Nephron progenitor cell (in vitro differentiated cells): ENCODE measurements at regions not wholly inside any gene's neighbourhood (a gene's known extent, or its start where the extent isn't known, plus 50 kb on each side); places are given as distances from the start of the nearest gene placed in this dataset.

Source experiments
- DNase-seq: peaks from one replicate; pipeline ENCODE4 v3.0.0; 2021
- H3K27ac Mint-ChIP-seq: 2 replicates; pipeline ENCODE4 v1.8.0; 2021; ENCODE audit warnings: mild to moderate bottlenecking, moderate library complexity, mixed read lengths
- H3K27me3 Mint-ChIP-seq: 2 replicates; pipeline ENCODE4 v1.8.0; 2021; ENCODE audit warnings: mild to moderate bottlenecking, low read depth, mixed read lengths; ENCODE audit not compliant: poor library complexity
- H3K36me3 Mint-ChIP-seq: 2 replicates; pipeline ENCODE4 v1.8.0; 2021; ENCODE audit warnings: low read depth, mixed read lengths
- H3K4me1 Mint-ChIP-seq: 2 replicates; pipeline ENCODE4 v1.8.0; 2021; ENCODE audit warnings: mixed read lengths
- H3K4me3 Mint-ChIP-seq: 2 replicates; pipeline ENCODE4 v1.8.0; 2021; ENCODE audit warnings: mild to moderate bottlenecking, moderate library complexity, mixed read lengths
- H3K9me3 Mint-ChIP-seq: 2 replicates; pipeline ENCODE4 v1.8.0; 2021; ENCODE audit warnings: mild to moderate bottlenecking, moderate library complexity, mixed read lengths
- CTCF ChIP-seq: fragments of 200-600 bp; sonication (generic); IDR thresholded peaks from 2 replicates; pipeline ENCODE4 v1.5.0; 2021; ENCODE audit warnings: antibody characterized with exemption

- Mint-ChIP-seq H3K36me3 (no peaks in the 10 kb centered on the region), H3K9me3 (no peaks in the 10 kb centered on the region), H3K27ac (no peak overlapping the region), H3K4me1 (no peaks in the 10 kb centered on the region), H3K4me3 (no peak overlapping the region), H3K27me3 (no peaks in the 10 kb centered on the region)
- no peak for TF ChIP-seq CTCF
- no peak for DNase-seq
Observed at GRCh38 chr1:242703467-242703866, 179.0 kb upstream of the PLD5 start.

- no peak for TF ChIP-seq CTCF
- no peaks in the 10 kb centered on the region for H3K36me3 Mint-ChIP-seq
- peaks cover 7% of the 10 kb centered on the region for H3K9me3 Mint-ChIP-seq
- H3K27ac Mint-ChIP-seq, result no peak overlapping the region
- peaks cover 7% of the 10 kb centered on the region for H3K27me3 Mint-ChIP-seq
- no peak for DNase-seq
- H3K4me1 Mint-ChIP-seq, result no peaks in the 10 kb centered on the region
- no peak overlapping the region for H3K4me3 Mint-ChIP-seq
Observed at GRCh38 chr1:242692988-242693387, 168.5 kb upstream of the PLD5 start.

GRCh38 chr1:242691610-242691945, 167.1 kb upstream of the PLD5 start:
- peaks cover 11% of the 10 kb centered on the region for H3K9me3 Mint-ChIP-seq
- H3K27ac Mint-ChIP-seq, result no peak overlapping the region
- DNase-seq, result no peak
- H3K36me3 Mint-ChIP-seq, result no peaks in the 10 kb centered on the region
- H3K27me3 Mint-ChIP-seq, result peaks cover 7% of the 10 kb centered on the region
- H3K4me3 Mint-ChIP-seq, result no peak overlapping the region
- TF ChIP-seq CTCF, result no peak
- no peaks in the 10 kb centered on the region for H3K4me1 Mint-ChIP-seq

GRCh38 chr1:242690849-242691609, 166.5 kb upstream of the PLD5 start:
- no peak overlapping the region for H3K27ac Mint-ChIP-seq
- no peak overlapping the region for H3K4me3 Mint-ChIP-seq
- H3K4me1 Mint-ChIP-seq, result no peaks in the 10 kb centered on the region
- H3K9me3 Mint-ChIP-seq, result peaks cover 11% of the 10 kb centered on the region
- no peak for TF ChIP-seq CTCF
- H3K36me3 Mint-ChIP-seq, result no peaks in the 10 kb centered on the region
- H3K27me3 Mint-ChIP-seq, result peaks cover 7% of the 10 kb centered on the region
- DNase-seq, result no peak

- no peak for DNase-seq
- H3K36me3 Mint-ChIP-seq, result no peaks in the 10 kb centered on the region
- no peak overlapping the region for H3K27ac Mint-ChIP-seq
- H3K4me3 Mint-ChIP-seq, result no peak overlapping the region
- no peak for TF ChIP-seq CTCF
- peaks cover 7% of the 10 kb centered on the region for H3K27me3 Mint-ChIP-seq
- H3K9me3 Mint-ChIP-seq, result peaks cover 11% of the 10 kb centered on the region
- H3K4me1 Mint-ChIP-seq, result no peaks in the 10 kb centered on the region
Observed at GRCh38 chr1:242689378-242689777, 164.9 kb upstream of the PLD5 start.

- no peak for DNase-seq
- Mint-ChIP-seq H3K4me3 (no peak overlapping the region), H3K9me3 (no peaks in the 10 kb centered on the region), H3K4me1 (peaks cover 15% of the 10 kb centered on the region), H3K27me3 (no peaks in the 10 kb centered on the region), H3K27ac (no peak overlapping the region), H3K36me3 (no peaks in the 10 kb centered on the region)
- no peak for TF ChIP-seq CTCF
Observed at GRCh38 chr1:242674951-242675645, 150.6 kb upstream of the PLD5 start.
